ENCODE measurements at regions not wholly inside any gene's neighbourhood (a gene's known extent, or its start where the extent isn't known, plus 50 kb on each side); places are given as distances from the start of the nearest gene placed in this dataset.
"Not testable (repeated sequence)": the region's sequence is repeated elsewhere in the genome, so short reads cannot be mapped to it uniquely, and the experiment has no call there.

DNA sequence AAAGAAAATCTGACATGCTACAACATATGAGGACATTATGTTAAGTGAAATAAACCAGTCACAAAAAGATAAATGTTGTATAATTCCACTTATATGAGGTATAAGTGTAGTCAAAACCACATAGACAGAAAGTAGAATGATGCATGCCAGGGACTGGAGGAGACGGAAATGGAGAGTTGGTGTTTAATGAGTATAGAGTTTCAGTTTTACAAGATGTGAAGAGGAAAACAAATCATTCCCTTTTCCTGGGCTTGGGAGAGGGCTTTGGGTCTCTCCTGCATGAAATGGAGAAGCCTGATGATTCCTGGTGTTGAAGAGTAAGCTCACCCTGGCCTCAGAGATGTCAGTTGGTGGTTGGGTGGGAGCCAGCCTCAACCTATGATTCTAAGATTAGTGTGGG, 158.4 kb upstream of the PLXNC1 start:
- Mint-ChIP-seq H3K4me1 (peaks cover 2% of the 10 kb centered on the region), H3K27me3 (no peaks in the 10 kb centered on the region), H3K4me3 (no peak overlapping the region), H3K36me3 (ENCODE audit: low read depth) (peaks cover 5% of the 10 kb centered on the region), H3K27ac (no peak overlapping the region)
- H3K9me3 ChIP-seq (ENCODE audit: control insufficient read depth, low read length, poor library complexity, severe bottlenecking) = no peaks in the 10 kb centered on the region
- ATAC-seq = no peak
- DNase-seq = no peak

DNA sequence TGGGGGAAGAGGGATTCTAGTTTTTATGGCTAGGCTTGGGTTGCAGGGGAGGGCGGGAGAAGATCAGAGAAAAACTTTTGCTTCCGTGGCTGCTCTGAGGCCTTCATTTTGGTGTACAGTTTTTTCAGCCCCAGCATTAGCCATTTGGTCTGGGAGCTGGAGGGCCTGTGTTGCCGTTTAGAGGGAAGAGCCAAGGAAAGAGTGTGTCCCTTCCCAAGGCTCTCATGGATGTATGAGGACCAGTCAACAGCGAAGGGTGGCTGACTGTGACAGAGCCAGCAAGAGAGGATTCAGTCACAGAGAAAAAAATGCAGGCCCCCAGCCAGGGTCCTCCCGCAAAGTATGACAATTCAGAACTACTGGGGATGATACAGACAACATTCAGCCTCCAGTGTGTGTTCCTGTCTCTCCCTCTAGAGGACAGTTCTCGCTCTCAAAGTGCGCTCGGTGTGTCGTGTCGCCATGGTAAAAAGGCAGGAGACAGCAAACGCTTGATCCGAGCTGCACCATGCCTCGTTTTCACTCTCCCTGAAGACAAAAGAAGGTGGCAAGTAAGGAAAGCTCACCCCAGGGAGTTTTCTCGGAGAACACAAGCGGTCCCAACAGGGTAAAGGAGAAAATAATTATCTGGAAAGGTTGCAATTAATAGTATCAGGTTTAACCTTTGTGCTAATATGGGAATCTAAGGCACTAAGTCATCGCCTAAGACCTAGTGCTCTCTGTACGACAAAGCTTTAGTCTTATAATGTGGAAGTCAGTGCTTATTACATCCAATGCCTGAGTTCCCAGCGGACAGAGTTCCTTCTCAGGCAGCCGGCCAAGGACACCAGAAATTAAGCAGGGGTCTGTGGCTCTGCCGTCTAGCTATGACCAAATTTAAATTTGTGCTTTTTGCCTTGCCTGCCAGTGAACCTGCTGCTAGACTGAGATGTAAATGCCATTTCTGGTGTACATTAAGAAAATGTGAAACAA, 157.3 kb upstream of the PLXNC1 start:
- Mint-ChIP-seq H3K4me1 (peaks cover 2% of the 10 kb centered on the region), H3K4me3 (no peak overlapping the region), H3K36me3 (ENCODE audit: low read depth) (peaks cover 3% of the 10 kb centered on the region), H3K27ac (no peak overlapping the region), H3K27me3 (no peaks in the 10 kb centered on the region)
- ATAC-seq (no peak), DNase-seq (no peak)
- no peaks in the 10 kb centered on the region for H3K9me3 ChIP-seq (ENCODE audit: control insufficient read depth, low read length, poor library complexity, severe bottlenecking)

- Mint-ChIP-seq H3K36me3 (ENCODE audit: low read depth) (peaks cover 2% of the 10 kb centered on the region), H3K4me1 (peaks cover 2% of the 10 kb centered on the region), H3K27ac (no peak overlapping the region), H3K4me3 (no peak overlapping the region), H3K27me3 (no peaks in the 10 kb centered on the region)
- no peak for DNase-seq
- no peaks in the 10 kb centered on the region for H3K9me3 ChIP-seq (ENCODE audit: control insufficient read depth, low read length, poor library complexity, severe bottlenecking)
- no peak for ATAC-seq
These were observed 156.4 kb upstream of the PLXNC1 start for GRCh38 chr12:93991829-93992461.

- H3K36me3 Mint-ChIP-seq (ENCODE audit: low read depth) = peaks cover 2% of the 10 kb centered on the region
- ATAC-seq = no peak
- no peak overlapping the region for H3K4me3 Mint-ChIP-seq
- H3K9me3 ChIP-seq (ENCODE audit: control insufficient read depth, low read length, poor library complexity, severe bottlenecking) = peaks cover 2% of the 10 kb centered on the region
- no peak overlapping the region for H3K27ac Mint-ChIP-seq
- peaks cover 2% of the 10 kb centered on the region for H3K4me1 Mint-ChIP-seq
- H3K27me3 Mint-ChIP-seq = no peaks in the 10 kb centered on the region
- DNase-seq = no peak
These were observed 153.7 kb upstream of the PLXNC1 start for GRCh38 chr12:93994721-93995120.

DNA sequence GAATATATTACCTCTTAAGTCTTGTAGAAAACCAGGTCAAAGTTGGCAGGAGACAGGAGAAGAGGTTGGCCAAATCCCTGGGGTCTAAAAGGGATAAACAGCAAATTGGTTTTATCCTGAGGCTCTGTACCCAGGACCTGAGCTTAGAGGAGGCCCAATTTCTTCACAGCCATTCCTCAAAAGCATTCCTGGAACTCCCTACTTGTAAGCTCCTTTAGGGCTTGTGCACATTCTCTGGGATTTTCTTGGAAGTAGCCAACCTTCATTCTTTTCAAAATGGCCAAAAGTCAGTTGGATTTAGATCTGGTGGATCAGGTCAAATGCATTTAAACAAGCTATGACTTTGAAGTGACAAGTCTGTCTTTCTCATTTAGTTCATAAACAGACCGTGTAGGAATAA, 152.1 kb upstream of the PLXNC1 start:
- peaks cover 2% of the 10 kb centered on the region for H3K9me3 ChIP-seq (ENCODE audit: control insufficient read depth, low read length, poor library complexity, severe bottlenecking)
- DNase-seq (no peak), ATAC-seq (no peak)
- peaks cover 2% of the 10 kb centered on the region for H3K36me3 Mint-ChIP-seq (ENCODE audit: low read depth)
- no peak overlapping the region for H3K4me3 Mint-ChIP-seq
- no peaks in the 10 kb centered on the region for H3K4me1 Mint-ChIP-seq
- H3K27me3 Mint-ChIP-seq = no peaks in the 10 kb centered on the region
- no peak overlapping the region for H3K27ac Mint-ChIP-seq

DNA sequence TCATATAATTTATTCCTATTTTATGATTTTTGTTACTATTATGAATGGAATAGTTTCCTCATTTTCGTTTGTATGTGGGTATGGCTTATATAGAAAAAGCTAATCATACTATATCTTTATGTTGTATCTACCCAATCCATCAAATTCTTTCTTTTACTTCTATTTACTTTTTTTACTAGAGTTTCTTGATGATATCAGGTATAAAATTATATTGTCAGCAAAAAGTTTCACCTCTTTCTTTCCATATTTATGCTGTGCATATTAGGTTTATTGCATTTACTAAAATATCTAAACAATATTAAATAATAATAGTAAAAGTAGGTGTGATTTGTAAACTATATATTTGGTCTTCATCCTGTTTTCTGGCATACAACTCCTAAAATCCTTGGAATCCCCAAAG, 146.7 kb upstream of the PLXNC1 start:
- no peak for ATAC-seq
- H3K9me3 ChIP-seq (ENCODE audit: control insufficient read depth, low read length, poor library complexity, severe bottlenecking) = peaks cover 2% of the 10 kb centered on the region

GRCh38 chr12:94002925-94003324, 145.5 kb upstream of the PLXNC1 start:
- not testable (repeated sequence) for DNase-seq; H3K4me1 Mint-ChIP-seq; H3K4me3 Mint-ChIP-seq; ATAC-seq; H3K36me3 Mint-ChIP-seq (ENCODE audit: low read depth); H3K9me3 ChIP-seq (ENCODE audit: control insufficient read depth, low read length, poor library complexity, severe bottlenecking); H3K27ac Mint-ChIP-seq; H3K27me3 Mint-ChIP-seq

More for the DNA sequence above, 146.7 kb upstream of the PLXNC1 start:
- Mint-ChIP-seq H3K27me3 (no peaks in the 10 kb centered on the region), H3K4me1 (no peaks in the 10 kb centered on the region), H3K27ac (no peak overlapping the region), H3K4me3 (no peak overlapping the region), H3K36me3 (ENCODE audit: low read depth) (no peaks in the 10 kb centered on the region)
- DNase-seq = no peak

- not testable (repeated sequence) for H3K27me3 Mint-ChIP-seq; H3K36me3 Mint-ChIP-seq (ENCODE audit: low read depth); H3K4me1 Mint-ChIP-seq; H3K9me3 ChIP-seq (ENCODE audit: control insufficient read depth, low read length, poor library complexity, severe bottlenecking); H3K4me3 Mint-ChIP-seq; H3K27ac Mint-ChIP-seq
- ATAC-seq (peak; percentile 86), DNase-seq (peak; percentile 12 to 25 (median 21))
These were observed 140.5 kb upstream of the PLXNC1 start for GRCh38 chr12:94007833-94008232.

DNA sequence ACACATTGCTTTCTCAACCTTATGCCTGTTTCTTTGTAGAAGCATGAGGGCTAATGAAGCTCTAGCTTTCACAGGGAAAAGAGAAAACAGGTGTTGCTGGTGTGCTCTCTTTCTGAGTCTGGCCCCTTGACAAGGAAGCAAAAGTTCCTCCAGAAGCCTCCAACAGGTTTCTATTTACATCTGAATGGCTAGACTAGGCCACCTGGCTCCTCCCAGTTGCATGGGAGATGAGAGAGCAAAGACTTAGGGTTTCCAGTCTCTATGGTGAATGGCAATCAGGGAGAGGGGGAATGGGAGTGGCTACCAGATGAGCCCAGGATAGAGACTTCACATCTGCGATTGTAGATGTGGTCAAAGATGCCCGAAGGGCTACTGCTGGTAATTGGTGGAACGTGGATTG, 138.1 kb upstream of the PLXNC1 start:
- Mint-ChIP-seq H3K27me3 (no peaks in the 10 kb centered on the region), H3K27ac (no peak overlapping the region), H3K4me3 (no peak overlapping the region), H3K36me3 (ENCODE audit: low read depth) (peaks cover 2% of the 10 kb centered on the region), H3K4me1 (peaks cover 8% of the 10 kb centered on the region)
- ATAC-seq = no peak
- no peak for DNase-seq
- H3K9me3 ChIP-seq (ENCODE audit: control insufficient read depth, low read length, poor library complexity, severe bottlenecking) = no peaks in the 10 kb centered on the region

- ATAC-seq (no peak), DNase-seq (no peak)
- Mint-ChIP-seq H3K27me3 (no peaks in the 10 kb centered on the region), H3K27ac (no peak overlapping the region), H3K36me3 (ENCODE audit: low read depth) (peaks cover 2% of the 10 kb centered on the region), H3K4me3 (no peak overlapping the region), H3K4me1 (peaks cover 8% of the 10 kb centered on the region)
- no peaks in the 10 kb centered on the region for H3K9me3 ChIP-seq (ENCODE audit: control insufficient read depth, low read length, poor library complexity, severe bottlenecking)
These were observed 136.3 kb upstream of the PLXNC1 start for GRCh38 chr12:94012071-94012470.

DNA sequence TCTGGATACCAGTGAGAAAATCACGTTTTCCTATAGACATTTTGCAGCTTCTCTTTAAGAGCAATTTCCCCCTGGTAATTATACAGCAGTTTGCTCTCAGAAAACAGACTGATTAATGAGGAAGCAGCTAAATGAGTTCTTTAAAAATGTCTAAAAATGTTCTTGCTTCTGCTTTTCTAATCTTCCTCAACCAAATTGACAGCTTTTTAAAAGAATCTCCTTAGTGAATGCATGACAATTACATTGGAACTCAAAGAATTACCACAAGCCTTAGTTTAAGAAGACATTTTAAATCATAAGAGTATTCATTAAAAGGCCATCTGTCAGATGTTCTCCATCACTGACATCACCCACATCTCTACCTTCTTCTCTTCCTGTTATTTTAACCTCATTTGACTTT, 135.8 kb upstream of the PLXNC1 start:
- Mint-ChIP-seq H3K4me3 (no peak overlapping the region), H3K27ac (no peak overlapping the region), H3K4me1 (peaks cover 8% of the 10 kb centered on the region), H3K36me3 (ENCODE audit: low read depth) (peaks cover 2% of the 10 kb centered on the region), H3K27me3 (no peaks in the 10 kb centered on the region)
- H3K9me3 ChIP-seq (ENCODE audit: control insufficient read depth, low read length, poor library complexity, severe bottlenecking) = no peaks in the 10 kb centered on the region
- no peak for ATAC-seq
- DNase-seq = no peak

DNA sequence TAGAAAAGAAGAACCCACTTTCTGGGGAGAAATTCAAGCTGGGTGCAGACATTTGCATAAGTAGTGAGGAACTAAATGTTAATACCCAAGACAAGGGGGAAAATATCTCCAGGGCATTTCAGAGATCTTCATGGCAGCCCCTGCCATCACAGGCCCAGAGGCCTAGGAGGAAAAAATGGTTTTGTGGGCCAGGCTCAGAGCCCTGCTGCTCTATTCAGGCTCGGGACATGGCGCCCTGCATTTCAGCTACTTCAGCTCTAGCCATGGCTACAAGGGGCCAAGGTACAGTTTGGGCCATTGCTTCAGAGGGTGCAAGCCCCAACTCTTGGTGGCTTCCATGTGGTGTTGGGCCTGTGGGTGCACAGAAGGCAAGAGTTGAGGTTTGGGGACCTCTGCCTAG, 131.1 kb upstream of the PLXNC1 start:
- H3K27me3 Mint-ChIP-seq; H3K9me3 ChIP-seq (ENCODE audit: control insufficient read depth, low read length, poor library complexity, severe bottlenecking); H3K4me3 Mint-ChIP-seq; DNase-seq; H3K27ac Mint-ChIP-seq; H3K4me1 Mint-ChIP-seq; ATAC-seq; H3K36me3 Mint-ChIP-seq (ENCODE audit: low read depth): not testable (repeated sequence)

- H3K36me3 Mint-ChIP-seq (ENCODE audit: low read depth) = peaks cover 8% of the 10 kb centered on the region
- ATAC-seq = no peak
- H3K27ac Mint-ChIP-seq = no peak overlapping the region
- H3K27me3 Mint-ChIP-seq = no peaks in the 10 kb centered on the region
- H3K4me1 Mint-ChIP-seq = no peaks in the 10 kb centered on the region
- H3K4me3 Mint-ChIP-seq = no peak overlapping the region
- DNase-seq = no peak
- no peaks in the 10 kb centered on the region for H3K9me3 ChIP-seq (ENCODE audit: control insufficient read depth, low read length, poor library complexity, severe bottlenecking)
These were observed 128.0 kb upstream of the PLXNC1 start for GRCh38 chr12:94020335-94020734.

GRCh38 chr12:94023879-94024278, 124.5 kb upstream of the PLXNC1 start:
- Mint-ChIP-seq H3K36me3 (ENCODE audit: low read depth) (peaks cover 5% of the 10 kb centered on the region), H3K27me3 (no peaks in the 10 kb centered on the region)
- no peak for ATAC-seq

More at GRCh38 chr12:94023879-94024278, 124.5 kb upstream of the PLXNC1 start:
- Mint-ChIP-seq H3K27ac (no peak overlapping the region), H3K4me3 (no peak overlapping the region), H3K4me1 (no peaks in the 10 kb centered on the region)
- no peaks in the 10 kb centered on the region for H3K9me3 ChIP-seq (ENCODE audit: control insufficient read depth, low read length, poor library complexity, severe bottlenecking)
- no peak for DNase-seq
